Muscle layer of duodenum (tissue), 2 donors: ENCODE measurements at regions not wholly inside any gene's neighbourhood (a gene's known extent, or its start where the extent isn't known, plus 50 kb on each side); places are given as distances from the start of the nearest gene placed in this dataset.
"Not testable (repeated sequence)": the region's sequence is repeated elsewhere in the genome, so short reads cannot be mapped to it uniquely, and the experiment has no call there.

Experiments
- H3K27ac ChIP-seq: one replicate; pipeline ENCODE4 v1.7.0; 2013; ENCODE audit warnings: mild to moderate bottlenecking, low read length
- H3K27me3 ChIP-seq: one replicate; pipeline ENCODE4 v1.7.0; 2013; ENCODE audit warnings: low read depth, mild to moderate bottlenecking, control low read depth, low read length
- H3K36me3 ChIP-seq, 2 donors: one replicate each; pipeline ENCODE4 v1.7.0; 2013; ENCODE audit warnings: low read length in 2 of 2, control low read depth in 1 of 2, mild to moderate bottlenecking in 1 of 2; ENCODE audit not compliant: insufficient read depth in 2 of 2, control insufficient read depth in 1 of 2
- H3K4me1 ChIP-seq, 2 donors: one replicate each; pipeline ENCODE4 v1.7.0; 2013; ENCODE audit warnings: low read length in 2 of 2, mild to moderate bottlenecking in 2 of 2, control low read depth in 1 of 2, moderate library complexity in 1 of 2; ENCODE audit not compliant: insufficient read depth in 2 of 2, control insufficient read depth in 1 of 2
- H3K4me3 ChIP-seq, 2 donors: one replicate each; pipeline ENCODE4 v1.7.0; 2013; ENCODE audit warnings: low read length in 2 of 2, low read depth in 1 of 2, mild to moderate bottlenecking in 1 of 2
- H3K9me3 ChIP-seq, 2 donors: one replicate each; pipeline ENCODE4 v1.7.0; 2013; ENCODE audit warnings: low read length in 2 of 2, control low read depth in 1 of 2, mild to moderate bottlenecking in 1 of 2; ENCODE audit not compliant: control insufficient read depth in 1 of 2
- donor health status: healthy.

DNA sequence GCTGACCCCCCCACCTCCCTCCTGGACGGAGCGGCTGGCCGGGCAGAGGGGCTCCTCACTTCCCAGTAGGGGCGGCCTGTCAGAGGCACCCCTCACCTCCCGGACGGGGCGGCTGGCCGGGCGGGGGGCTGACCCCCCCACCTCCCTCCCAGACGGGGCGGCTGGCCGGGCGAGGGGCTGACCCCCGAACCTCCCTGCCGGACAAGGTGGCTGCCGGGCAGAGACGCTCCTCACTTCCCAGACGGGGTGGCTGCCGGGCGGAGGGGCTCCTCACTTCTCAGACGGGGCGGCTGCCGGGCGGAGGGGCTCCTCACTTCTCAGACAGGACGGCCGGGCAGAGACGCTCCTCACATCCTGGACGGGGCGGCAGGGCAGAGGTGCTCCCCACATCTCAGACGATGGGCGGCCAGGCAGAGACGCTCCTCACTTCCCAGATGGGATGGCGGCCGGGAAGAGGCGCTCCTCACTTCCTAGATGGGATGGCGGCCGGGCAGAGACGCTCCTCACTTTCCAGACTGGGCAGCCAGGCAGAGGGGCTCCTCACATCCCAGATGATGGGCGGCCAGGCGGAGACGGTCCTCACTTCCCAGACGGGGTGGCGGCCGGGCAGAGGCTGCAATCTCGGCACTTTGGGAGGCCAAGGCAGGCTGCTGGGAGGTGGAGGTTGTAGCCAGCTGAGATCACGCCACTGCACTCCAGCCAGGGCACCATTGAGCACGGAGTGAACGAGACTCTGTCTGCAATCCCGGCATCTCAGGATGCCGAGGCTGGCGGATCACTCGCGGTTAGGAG lies 66.2 kb upstream of the PAPPA2 start:
- H3K36me3 ChIP-seq, H3K27ac ChIP-seq, H3K4me1 ChIP-seq, H3K4me3 ChIP-seq, H3K27me3 ChIP-seq, H3K9me3 ChIP-seq: not testable (repeated sequence)

- Histone ChIP-seq H3K9me3 (no peaks in the 10 kb centered on the region), H3K27ac (no peak overlapping the region), H3K4me1 (no peaks in the 10 kb centered on the region)
Measured at GRCh38 chr1:176391621-176392020, 71.4 kb upstream of the PAPPA2 start.

GRCh38 chr1:176384841-176385240 lies 78.1 kb upstream of the PAPPA2 start:
- Histone ChIP-seq H3K27me3 (no peaks in the 10 kb centered on the region), H3K4me1 (no peaks in the 10 kb centered on the region), H3K27ac (no peak overlapping the region), H3K36me3 (no peaks in the 10 kb centered on the region), H3K9me3 (no peaks in the 10 kb centered on the region), H3K4me3 (no peak overlapping the region)

More at GRCh38 chr1:176391621-176392020, 71.4 kb upstream of the PAPPA2 start:
- Histone ChIP-seq H3K36me3 (no peaks in the 10 kb centered on the region), H3K27me3 (no peaks in the 10 kb centered on the region), H3K4me3 (no peak overlapping the region)

DNA sequence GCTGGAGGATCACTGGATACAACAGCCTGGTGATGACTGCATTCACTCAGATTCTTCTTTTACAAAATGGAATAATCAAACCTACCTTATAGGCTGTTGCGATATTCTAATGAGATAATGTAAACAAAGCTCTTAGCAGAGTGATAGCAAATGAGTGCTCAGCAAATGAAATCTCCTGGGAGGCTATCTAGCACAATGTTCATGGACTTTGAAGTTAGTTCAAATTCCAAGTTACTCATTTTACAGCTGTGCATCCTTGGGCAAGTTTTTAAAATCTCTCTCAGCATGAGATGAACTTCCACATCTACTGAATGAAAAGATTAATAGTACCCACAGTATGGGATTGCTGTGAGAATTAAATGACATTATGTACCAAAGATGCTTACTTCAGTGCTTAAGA lies 80.8 kb upstream of the PAPPA2 start:
- no peak overlapping the region for H3K4me3 ChIP-seq
- H3K27me3 ChIP-seq, result no peaks in the 10 kb centered on the region
- H3K36me3 ChIP-seq, result no peaks in the 10 kb centered on the region
- no peak overlapping the region for H3K27ac ChIP-seq
- H3K9me3 ChIP-seq, result no peaks in the 10 kb centered on the region
- no peaks in the 10 kb centered on the region for H3K4me1 ChIP-seq

DNA sequence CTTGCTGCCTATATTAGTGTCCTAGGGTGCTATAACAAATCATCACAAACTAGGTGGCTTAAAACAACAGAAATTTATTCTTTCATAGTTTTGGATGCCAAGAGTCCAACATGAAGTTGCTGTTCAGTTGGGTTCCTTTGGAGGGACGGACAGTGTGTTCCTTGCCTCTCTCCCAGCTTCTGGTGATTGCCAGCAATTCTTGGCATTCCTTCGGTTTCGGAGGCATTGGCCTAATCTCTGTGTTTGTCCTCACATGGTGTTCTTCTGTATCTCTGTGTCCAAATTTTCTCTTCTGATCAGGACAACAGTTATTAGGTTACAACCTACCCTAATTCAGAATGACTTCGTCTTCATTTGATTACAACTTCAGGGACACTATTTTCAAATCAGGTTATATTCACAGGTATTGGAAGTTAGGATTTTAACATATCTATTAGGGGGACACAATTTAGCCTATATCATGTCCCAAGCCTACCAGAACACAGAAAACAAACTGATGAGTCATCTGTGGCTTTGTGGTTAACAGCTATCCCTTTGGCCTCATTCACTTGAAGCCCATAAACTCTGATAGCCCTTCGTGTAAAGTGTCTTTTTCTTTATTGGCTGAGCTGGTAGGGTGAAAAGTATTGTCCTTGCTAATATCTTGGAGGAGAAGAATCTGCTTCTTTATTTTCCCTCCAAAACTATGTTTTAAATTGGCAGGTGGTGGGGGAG lies 83.2 kb upstream of the PAPPA2 start:
- Histone ChIP-seq H3K4me3 (no peak overlapping the region), H3K27ac (no peak overlapping the region), H3K4me1 (no peaks in the 10 kb centered on the region), H3K36me3 (no peaks in the 10 kb centered on the region), H3K9me3 (no peaks in the 10 kb centered on the region), H3K27me3 (no peaks in the 10 kb centered on the region)

DNA sequence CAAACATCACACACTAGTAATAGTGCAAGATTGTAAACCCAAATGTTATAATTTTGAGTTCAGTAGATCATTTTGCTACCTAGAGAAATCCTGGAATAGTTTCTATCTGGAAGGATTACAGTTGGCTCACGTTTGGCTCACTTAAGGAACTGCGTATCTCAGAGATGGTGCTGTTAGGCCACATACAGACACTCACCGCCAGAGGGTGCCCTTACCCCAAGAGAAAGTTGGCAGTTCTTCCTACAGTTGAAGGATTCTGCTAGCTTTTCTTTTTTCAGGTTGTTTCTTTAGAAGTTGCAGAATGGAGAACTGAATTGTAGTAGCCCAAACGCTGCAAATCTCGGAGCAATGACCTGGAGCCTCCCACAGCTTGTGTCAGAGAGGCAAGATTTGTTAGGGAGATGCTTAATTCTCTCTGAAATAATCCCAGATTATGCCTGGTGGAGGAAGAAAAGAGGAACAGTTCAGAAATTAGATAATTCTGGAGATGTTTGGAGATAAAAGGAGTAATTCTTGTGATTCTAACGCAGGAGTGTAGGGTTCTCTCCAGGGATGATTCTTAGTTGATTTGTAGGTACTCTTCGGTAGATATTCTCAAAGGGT lies 87.9 kb upstream of the PAPPA2 start:
- Histone ChIP-seq H3K36me3 (no peaks in the 10 kb centered on the region), H3K27ac (no peak overlapping the region), H3K4me3 (no peak overlapping the region), H3K27me3 (no peaks in the 10 kb centered on the region), H3K4me1 (no peaks in the 10 kb centered on the region), H3K9me3 (no peaks in the 10 kb centered on the region)

DNA sequence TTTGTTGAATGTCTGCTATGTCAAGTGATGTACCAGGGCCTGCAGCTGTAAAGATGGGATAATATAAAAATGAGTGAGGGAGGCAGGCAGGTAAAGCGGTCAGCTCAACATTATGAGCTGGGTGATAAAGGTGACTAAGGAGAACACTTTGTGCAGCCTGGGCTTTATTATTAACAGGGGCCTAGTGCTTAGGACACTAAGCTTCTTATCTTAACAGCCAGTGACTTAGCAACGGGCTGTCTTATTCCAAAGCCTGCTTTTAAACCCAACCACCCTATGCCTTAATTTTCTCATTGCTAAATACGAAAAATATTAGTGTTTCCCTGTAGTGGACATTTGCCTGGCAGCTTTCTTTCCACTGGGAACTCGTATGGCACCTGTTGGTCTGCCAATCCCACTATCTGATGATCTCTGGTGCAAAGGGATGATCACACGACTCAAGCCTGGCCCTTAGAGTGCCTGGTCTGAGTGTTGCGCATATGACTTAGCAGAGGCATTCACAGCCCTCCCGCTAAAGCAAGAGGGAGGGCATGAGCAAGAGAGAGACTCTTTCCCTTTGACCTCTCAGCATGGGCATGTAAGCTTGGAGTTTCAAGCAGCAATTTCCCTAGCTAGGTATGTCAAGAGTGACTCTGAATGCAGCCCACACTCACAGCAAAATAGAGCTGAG lies 98.6 kb upstream of the PAPPA2 start:
- H3K4me1 ChIP-seq, result no peaks in the 10 kb centered on the region
- H3K4me3 ChIP-seq, result no peak overlapping the region
- no peaks in the 10 kb centered on the region for H3K27me3 ChIP-seq
- H3K9me3 ChIP-seq, result no peaks in the 10 kb centered on the region
- no peak overlapping the region for H3K27ac ChIP-seq
- H3K36me3 ChIP-seq, result no peaks in the 10 kb centered on the region

DNA sequence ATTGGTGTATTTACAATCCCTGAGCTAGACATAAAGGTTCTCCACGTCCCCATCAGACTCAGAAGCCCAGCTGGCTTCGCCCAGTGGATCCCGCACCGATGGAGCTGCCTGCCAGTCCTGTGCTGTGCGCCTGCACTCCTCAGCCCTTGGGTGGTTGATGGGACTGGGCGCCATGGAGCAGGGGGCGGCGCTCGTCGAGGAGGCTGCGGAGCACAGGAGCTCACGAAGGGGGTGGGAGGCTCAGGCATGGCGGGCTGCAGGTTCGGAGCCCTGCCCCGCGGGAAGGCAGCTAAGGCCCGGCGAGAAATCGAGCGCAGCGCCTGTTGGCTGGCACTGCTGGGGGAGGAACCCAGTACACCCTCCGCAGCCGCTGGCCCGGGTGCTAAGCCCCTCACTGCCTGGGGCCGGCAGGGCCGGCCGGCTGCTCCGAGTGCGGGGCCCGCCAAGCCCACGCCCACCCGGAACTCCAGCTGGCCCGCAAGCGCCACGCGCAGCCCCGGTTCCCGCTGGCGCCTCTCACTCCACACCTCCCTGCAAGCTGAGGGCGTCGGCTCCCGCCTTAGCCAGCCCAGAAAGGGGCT lies 113.8 kb upstream of the PAPPA2 start:
- peaks cover 0 to 24% of the 10 kb centered on the region in 2 donors for H3K9me3 ChIP-seq
- H3K4me3 ChIP-seq, H3K27me3 ChIP-seq, H3K36me3 ChIP-seq, H3K4me1 ChIP-seq, H3K27ac ChIP-seq: not testable (repeated sequence)

DNA sequence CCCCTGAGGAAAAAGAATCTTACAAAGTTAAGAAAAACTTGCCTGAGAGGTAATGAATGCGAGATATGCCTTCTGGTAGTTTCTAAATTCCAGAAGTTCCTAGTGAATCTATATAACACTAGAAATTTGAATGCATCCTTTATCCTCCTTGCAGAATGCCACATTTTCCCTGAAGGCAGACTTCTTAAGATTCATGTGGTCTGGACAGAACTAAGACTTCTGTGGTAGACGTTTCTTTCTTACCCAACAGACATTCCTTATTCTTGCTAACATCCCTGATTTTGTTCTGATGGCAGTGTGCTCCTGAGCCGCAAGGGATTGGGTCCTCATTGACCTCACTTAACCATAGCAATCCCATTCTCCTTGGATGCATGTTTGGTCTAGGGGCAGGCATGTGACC lies 121.3 kb upstream of the PAPPA2 start:
- Histone ChIP-seq H3K9me3 (peaks cover 0 to 16% of the 10 kb centered on the region in 2 donors), H3K4me1 (no peaks in the 10 kb centered on the region), H3K27ac (no peak overlapping the region), H3K27me3 (no peaks in the 10 kb centered on the region), H3K36me3 (no peaks in the 10 kb centered on the region), H3K4me3 (no peak overlapping the region)

DNA sequence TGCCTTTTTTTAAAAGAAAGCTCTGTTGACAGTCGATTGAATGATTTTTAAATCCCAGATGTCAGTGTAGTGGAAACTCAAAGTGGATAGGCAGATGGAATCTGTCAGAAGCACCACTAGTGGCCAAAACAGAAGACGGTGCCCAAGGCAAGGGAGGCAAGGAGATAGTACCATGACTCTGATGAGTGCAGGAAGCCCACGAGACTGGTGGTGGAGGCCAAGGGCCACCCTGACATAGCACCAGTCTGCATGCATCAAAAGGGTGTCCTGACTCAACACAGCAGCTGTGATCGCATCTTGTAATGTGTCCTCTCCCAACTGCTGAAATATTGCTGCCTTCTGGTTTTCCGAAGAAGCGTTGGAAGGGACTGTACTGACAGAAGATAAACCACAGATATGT lies 124.1 kb upstream of the PAPPA2 start:
- no peaks in the 10 kb centered on the region for H3K36me3 ChIP-seq
- H3K9me3 ChIP-seq, result peaks cover 0 to 2% of the 10 kb centered on the region in 2 donors
- H3K4me1 ChIP-seq, result no peaks in the 10 kb centered on the region
- no peaks in the 10 kb centered on the region for H3K27me3 ChIP-seq
- H3K4me3 ChIP-seq, result no peak overlapping the region
- no peak overlapping the region for H3K27ac ChIP-seq

DNA sequence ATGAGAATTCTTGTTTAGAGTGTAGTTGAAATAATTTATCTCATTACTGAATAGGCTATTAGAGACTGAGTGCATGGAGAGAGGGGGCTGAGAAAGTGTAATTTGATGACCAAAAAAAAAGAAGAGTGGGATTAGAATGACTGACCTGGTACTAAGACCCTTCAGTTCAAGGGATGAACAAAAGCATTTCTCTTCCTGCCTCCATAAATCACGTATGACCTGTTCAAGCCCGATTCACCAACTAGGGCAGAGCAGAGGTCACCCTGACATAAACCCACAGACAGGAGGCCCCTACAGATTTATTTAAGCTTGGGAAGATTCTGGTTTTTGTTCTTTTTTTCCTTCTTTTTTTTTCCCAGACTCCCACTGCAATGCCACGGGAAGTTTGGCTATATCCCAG lies 123.7 kb upstream of the COP1 start:
- Histone ChIP-seq H3K27me3 (no peaks in the 10 kb centered on the region), H3K9me3 (no peaks in the 10 kb centered on the region), H3K27ac (no peak overlapping the region), H3K36me3 (no peaks in the 10 kb centered on the region), H3K4me1 (no peaks in the 10 kb centered on the region), H3K4me3 (no peak overlapping the region)
